Nephron progenitor cell (in vitro differentiated cells): ENCODE measurements at regions not wholly inside any gene's neighbourhood (a gene's known extent, or its start where the extent isn't known, plus 50 kb on each side); places are given as distances from the start of the nearest gene placed in this dataset.

Experiments
- DNase-seq: peaks from one replicate; pipeline ENCODE4 v3.0.0; 2021
- H3K27ac Mint-ChIP-seq: 2 replicates; pipeline ENCODE4 v1.8.0; 2021; ENCODE audit warnings: mild to moderate bottlenecking, moderate library complexity, mixed read lengths
- H3K27me3 Mint-ChIP-seq: 2 replicates; pipeline ENCODE4 v1.8.0; 2021; ENCODE audit warnings: mild to moderate bottlenecking, low read depth, mixed read lengths; ENCODE audit not compliant: poor library complexity
- H3K36me3 Mint-ChIP-seq: 2 replicates; pipeline ENCODE4 v1.8.0; 2021; ENCODE audit warnings: low read depth, mixed read lengths
- H3K4me1 Mint-ChIP-seq: 2 replicates; pipeline ENCODE4 v1.8.0; 2021; ENCODE audit warnings: mixed read lengths
- H3K4me3 Mint-ChIP-seq: 2 replicates; pipeline ENCODE4 v1.8.0; 2021; ENCODE audit warnings: mild to moderate bottlenecking, moderate library complexity, mixed read lengths
- H3K9me3 Mint-ChIP-seq: 2 replicates; pipeline ENCODE4 v1.8.0; 2021; ENCODE audit warnings: mild to moderate bottlenecking, moderate library complexity, mixed read lengths
- CTCF ChIP-seq: fragments of 200-600 bp; sonication (generic); IDR thresholded peaks from 2 replicates; pipeline ENCODE4 v1.5.0; 2021; ENCODE audit warnings: antibody characterized with exemption

- no peak for TF ChIP-seq CTCF
- H3K4me3 Mint-ChIP-seq: no peak overlapping the region
- no peak overlapping the region for H3K27ac Mint-ChIP-seq
- no peaks in the 10 kb centered on the region for H3K36me3 Mint-ChIP-seq
- no peaks in the 10 kb centered on the region for H3K4me1 Mint-ChIP-seq
- H3K27me3 Mint-ChIP-seq: peaks cover 2% of the 10 kb centered on the region
- no peak for DNase-seq
- H3K9me3 Mint-ChIP-seq: peaks cover 21% of the 10 kb centered on the region
These were observed 766.9 kb downstream of the XPNPEP1 start for GRCh38 chr10:109156396-109156795.

- Mint-ChIP-seq H3K4me3 (no peak overlapping the region), H3K36me3 (peaks cover 4% of the 10 kb centered on the region), H3K27me3 (no peaks in the 10 kb centered on the region), H3K9me3 (peaks cover 31% of the 10 kb centered on the region), H3K27ac (no peak overlapping the region), H3K4me1 (peaks cover 12% of the 10 kb centered on the region)
- no peak for DNase-seq
- no peak for TF ChIP-seq CTCF
These were observed 773.5 kb downstream of the XPNPEP1 start for GRCh38 chr10:109149666-109150350.

GRCh38 chr10:109127363-109127762 lies 795.9 kb downstream of the XPNPEP1 start:
- Mint-ChIP-seq H3K27ac (no peak overlapping the region), H3K27me3 (peaks cover 3% of the 10 kb centered on the region), H3K9me3 (no peaks in the 10 kb centered on the region), H3K4me1 (no peaks in the 10 kb centered on the region), H3K4me3 (no peak overlapping the region), H3K36me3 (no peaks in the 10 kb centered on the region)
- DNase-seq: no peak
- no peak for TF ChIP-seq CTCF

- no peak for TF ChIP-seq CTCF
- H3K27ac Mint-ChIP-seq: no peak overlapping the region
These were observed 796.8 kb downstream of the XPNPEP1 start for GRCh38 chr10:109126541-109126940.

GRCh38 chr10:109126016-109126415 lies 797.3 kb downstream of the XPNPEP1 start:
- H3K27ac Mint-ChIP-seq: no peak overlapping the region
- no peaks in the 10 kb centered on the region for H3K36me3 Mint-ChIP-seq
- peaks cover 3% of the 10 kb centered on the region for H3K27me3 Mint-ChIP-seq
- H3K4me3 Mint-ChIP-seq: no peak overlapping the region
- H3K9me3 Mint-ChIP-seq: no peaks in the 10 kb centered on the region
- no peak for TF ChIP-seq CTCF
- H3K4me1 Mint-ChIP-seq: no peaks in the 10 kb centered on the region
- DNase-seq: no peak

More at GRCh38 chr10:109126541-109126940, 796.8 kb downstream of the XPNPEP1 start:
- DNase-seq: no peak
- H3K9me3 Mint-ChIP-seq: no peaks in the 10 kb centered on the region
- peaks cover 3% of the 10 kb centered on the region for H3K27me3 Mint-ChIP-seq
- no peaks in the 10 kb centered on the region for H3K36me3 Mint-ChIP-seq
- H3K4me1 Mint-ChIP-seq: no peaks in the 10 kb centered on the region
- H3K4me3 Mint-ChIP-seq: no peak overlapping the region

GRCh38 chr10:109115179-109115578 lies 808.1 kb downstream of the XPNPEP1 start:
- Mint-ChIP-seq H3K4me1 (no peaks in the 10 kb centered on the region), H3K4me3 (no peak overlapping the region), H3K27me3 (peaks cover 7% of the 10 kb centered on the region), H3K9me3 (peaks cover 19% of the 10 kb centered on the region), H3K36me3 (peaks cover 5% of the 10 kb centered on the region), H3K27ac (no peak overlapping the region)
- no peak for TF ChIP-seq CTCF
- no peak for DNase-seq
